ENCODE measurements at regions not wholly inside any gene's neighbourhood (a gene's known extent, or its start where the extent isn't known, plus 50 kb on each side); places are given as distances from the start of the nearest gene placed in this dataset.
"Not testable (repeated sequence)": the region's sequence is repeated elsewhere in the genome, so short reads cannot be mapped to it uniquely, and the experiment has no call there.

GRCh38 chr18:65671621-65672415, 79.0 kb upstream of the CDH7 start:
- H3K27ac ChIP-seq = no peak overlapping the region
- TF ChIP-seq CTCF (IDR thresholded peaks at IDR 0.05) = no peak
- no peak for TF ChIP-seq ZFX (IDR thresholded peaks at IDR 0.05; ENCODE audit: borderline replicate concordance)

GRCh38 chr18:65670145-65670544, 80.7 kb upstream of the CDH7 start:
- not testable (repeated sequence) for H3K27ac ChIP-seq

- TF ChIP-seq CTCF (IDR thresholded peaks at IDR 0.05) (no peak), ZFX (IDR thresholded peaks at IDR 0.05; ENCODE audit: borderline replicate concordance) (no peak)
- H3K27ac ChIP-seq = no peak overlapping the region
Measured at GRCh38 chr18:65661391-65661790, 89.4 kb upstream of the CDH7 start.

- no peak for TF ChIP-seq ZFX (IDR thresholded peaks at IDR 0.05; ENCODE audit: borderline replicate concordance)
- no peak for TF ChIP-seq CTCF (IDR thresholded peaks at IDR 0.05)
- H3K27ac ChIP-seq = no peak overlapping the region
Measured at GRCh38 chr18:65659912-65660311, 90.9 kb upstream of the CDH7 start.

GRCh38 chr18:65659312-65659711, 91.5 kb upstream of the CDH7 start:
- TF ChIP-seq ZFX (IDR thresholded peaks at IDR 0.05; ENCODE audit: borderline replicate concordance) (no peak), CTCF (IDR thresholded peaks at IDR 0.05) (no peak)
- H3K27ac ChIP-seq = no peak overlapping the region

- TF ChIP-seq CTCF (IDR thresholded peaks at IDR 0.05) (no peak), ZFX (IDR thresholded peaks at IDR 0.05; ENCODE audit: borderline replicate concordance) (no peak)
- H3K27ac ChIP-seq = no peak overlapping the region
Measured at GRCh38 chr18:65651192-65651591, 99.6 kb upstream of the CDH7 start.

GRCh38 chr18:65632236-65632635, 118.6 kb upstream of the CDH7 start:
- no peak for TF ChIP-seq CTCF (IDR thresholded peaks at IDR 0.05)
- no peak for TF ChIP-seq ZFX (IDR thresholded peaks at IDR 0.05; ENCODE audit: borderline replicate concordance)
- H3K27ac ChIP-seq = no peak overlapping the region

GRCh38 chr18:65631766-65632165, 119.0 kb upstream of the CDH7 start:
- no peak overlapping the region for H3K27ac ChIP-seq
- TF ChIP-seq CTCF (IDR thresholded peaks at IDR 0.05) = no peak

All from 22Rv1 (cell line).